ENCODE measurements at regions not wholly inside any gene's neighbourhood (a gene's known extent, or its start where the extent isn't known, plus 50 kb on each side); places are given as distances from the start of the nearest gene placed in this dataset.

GRCh38 chr2:5083402-5083801 is 608.8 kb upstream of the SOX11 start:
- H3K4me3 ChIP-seq = no peak overlapping the region
- FAIRE-seq (no peak), DNase-seq (ENCODE audit: low read depth, low spot score) (no peak), ATAC-seq (no peak)
- H3K9me3 ChIP-seq (replicated peaks; ENCODE audit: control insufficient read depth, insufficient read depth, low read length) = no peaks in the 10 kb centered on the region
- H3K9ac ChIP-seq (ENCODE audit: control insufficient read depth, insufficient read depth, low read length) = no peak overlapping the region
- H3K36me3 ChIP-seq (ENCODE audit: control insufficient read depth in 2 of 2, insufficient read depth in 2 of 2, low read length in 1 of 2) = no peaks in the 10 kb centered on the region
- no peak overlapping the region for H3K4me2 ChIP-seq (ENCODE audit: control insufficient read depth, insufficient read depth)
- no peaks in the 10 kb centered on the region for H3K27me3 ChIP-seq (replicated peaks in 1 of 2; ENCODE audit: control insufficient read depth in 2 of 2, insufficient read depth in 2 of 2, low read length in 1 of 2)
- no peaks in the 10 kb centered on the region for H3K79me2 ChIP-seq (ENCODE audit: control insufficient read depth, insufficient read depth, low read length)
- ChIA-PET CTCF (no interaction called here), POLR2A (no interaction called here), RAD21 (ENCODE audit: unreplicated experiment) (no interaction called here), SMC1A (ENCODE audit: uncharacterized antibody, unreplicated experiment) (no interaction called here)
- in situ Hi-C loops (cut with MboI) (no loop called here), intact Hi-C loops (cut with micrococcal nuclease; ENCODE audit: unreplicated experiment) (no loop called here)
- no peak overlapping the region for H3K27ac ChIP-seq (ENCODE audit: control insufficient read depth, insufficient read depth)
- H2AFZ ChIP-seq (ENCODE audit: control insufficient read depth, low read depth, low read length) = no peak overlapping the region
- TF ChIP-seq ZNF274 (IDR thresholded peaks at IDR 0.05; ENCODE audit: insufficient read depth, insufficient read length) = no peak
- TF ChIP-seq CHD4 (IDR thresholded peaks at IDR 0.05) = no peak
- TF ChIP-seq BCL11A (IDR thresholded peaks at IDR 0.05; ENCODE audit: low read depth, low read length) = no peak
- TF ChIP-seq, protein P1, sequence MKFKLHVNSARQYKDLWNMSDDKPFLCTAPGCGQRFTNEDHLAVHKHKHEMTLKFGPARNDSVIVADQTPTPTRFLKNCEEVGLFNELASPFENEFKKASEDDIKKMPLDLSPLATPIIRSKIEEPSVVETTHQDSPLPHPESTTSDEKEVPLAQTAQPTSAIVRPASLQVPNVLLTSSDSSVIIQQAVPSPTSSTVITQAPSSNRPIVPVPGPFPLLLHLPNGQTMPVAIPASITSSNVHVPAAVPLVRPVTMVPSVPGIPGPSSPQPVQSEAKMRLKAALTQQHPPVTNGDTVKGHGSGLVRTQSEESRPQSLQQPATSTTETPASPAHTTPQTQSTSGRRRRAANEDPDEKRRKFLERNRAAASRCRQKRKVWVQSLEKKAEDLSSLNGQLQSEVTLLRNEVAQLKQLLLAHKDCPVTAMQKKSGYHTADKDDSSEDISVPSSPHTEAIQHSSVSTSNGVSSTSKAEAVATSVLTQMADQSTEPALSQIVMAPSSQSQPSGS (IDR thresholded peaks at IDR 0.05; ENCODE audit: low read length) = no peak
- no peak for TF ChIP-seq KLF5 (IDR thresholded peaks at IDR 0.05; ENCODE audit: partially characterized antibody)
- TF ChIP-seq FOS (IDR thresholded peaks at IDR 0.05; ENCODE audit: borderline replicate concordance, extremely low read depth, insufficient read length) = no peak
- TF ChIP-seq RELA (IDR thresholded peaks at IDR 0.05; ENCODE audit: borderline replicate concordance, partially characterized antibody) = no peak
- TF ChIP-seq ZBTB33 (IDR thresholded peaks at IDR 0.05) = no peak
- TF ChIP-seq, protein P2, sequence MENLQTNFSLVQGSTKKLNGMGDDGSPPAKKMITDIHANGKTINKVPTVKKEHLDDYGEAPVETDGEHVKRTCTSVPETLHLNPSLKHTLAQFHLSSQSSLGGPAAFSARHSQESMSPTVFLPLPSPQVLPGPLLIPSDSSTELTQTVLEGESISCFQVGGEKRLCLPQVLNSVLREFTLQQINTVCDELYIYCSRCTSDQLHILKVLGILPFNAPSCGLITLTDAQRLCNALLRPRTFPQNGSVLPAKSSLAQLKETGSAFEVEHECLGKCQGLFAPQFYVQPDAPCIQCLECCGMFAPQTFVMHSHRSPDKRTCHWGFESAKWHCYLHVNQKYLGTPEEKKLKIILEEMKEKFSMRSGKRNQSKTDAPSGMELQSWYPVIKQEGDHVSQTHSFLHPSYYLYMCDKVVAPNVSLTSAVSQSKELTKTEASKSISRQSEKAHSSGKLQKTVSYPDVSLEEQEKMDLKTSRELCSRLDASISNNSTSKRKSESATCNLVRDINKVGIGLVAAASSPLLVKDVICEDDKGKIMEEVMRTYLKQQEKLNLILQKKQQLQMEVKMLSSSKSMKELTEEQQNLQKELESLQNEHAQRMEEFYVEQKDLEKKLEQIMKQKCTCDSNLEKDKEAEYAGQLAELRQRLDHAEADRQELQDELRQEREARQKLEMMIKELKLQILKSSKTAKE (IDR thresholded peaks at IDR 0.05; ENCODE audit: low read depth, poor library complexity, severe bottlenecking) = no peak
- 0% methylated on average over 3 of the region's 3 CpGs for WGBS (ENCODE audit: insufficient coverage, insufficient replicate concordance, low lambda C conversion rate, missing lambda C conversion rate)
- H4K20me1 ChIP-seq (ENCODE audit: control insufficient read depth, insufficient read depth) = no peaks in the 10 kb centered on the region
- no TSS peak for BruUV-seq (replicated peaks)
- no peaks in the 10 kb centered on the region for H3K4me1 ChIP-seq (ENCODE audit: control insufficient read depth, insufficient read depth, low read length)

Measured in GM12878 (cell line).